ENCODE measurements at regions not wholly inside any gene's neighbourhood (a gene's known extent, or its start where the extent isn't known, plus 50 kb on each side); places are given as distances from the start of the nearest gene placed in this dataset.

GRCh38 chr1:221291113-221291512 is 411.9 kb downstream of the HLX start:
- TF ChIP-seq CTCF (IDR thresholded peaks at IDR 0.05) (no peak), EZH2phosphoT487 (IDR thresholded peaks at IDR 0.05; ENCODE audit: borderline replicate concordance, low read depth) (no peak), RAD21 (IDR thresholded peaks at IDR 0.05; ENCODE audit: low read length) (no peak), RCOR1 (IDR thresholded peaks at IDR 0.05; ENCODE audit: low read length) (no peak), NRF1 (IDR thresholded peaks at IDR 0.05; ENCODE audit: low read depth, low read length) (no peak), TCF12 (IDR thresholded peaks at IDR 0.05) (no peak), MAX (IDR thresholded peaks at IDR 0.05; ENCODE audit: low read depth) (no peak), FOSL2 (IDR thresholded peaks at IDR 0.05; ENCODE audit: borderline replicate concordance, low read depth) (no peak), REST (IDR thresholded peaks at IDR 0.05; ENCODE audit: low read depth, low read length) (no peak), IRF3 (IDR thresholded peaks at IDR 0.05; ENCODE audit: low read depth, low read length) (no peak), YY1 (IDR thresholded peaks at IDR 0.05; ENCODE audit: low read depth) (no peak)
